Activated naive CD4-positive, alpha-beta T cell treated with Interleukin-2 at 50 U/mL for 16 hours (primary cell): ENCODE measurements at regions not wholly inside any gene's neighbourhood (a gene's known extent, or its start where the extent isn't known, plus 50 kb on each side); places are given as distances from the start of the nearest gene placed in this dataset.

Experiments used
- DNase-seq: peaks from one replicate; pipeline ENCODE4 v3.0.0-alpha.2; 2020

DNA sequence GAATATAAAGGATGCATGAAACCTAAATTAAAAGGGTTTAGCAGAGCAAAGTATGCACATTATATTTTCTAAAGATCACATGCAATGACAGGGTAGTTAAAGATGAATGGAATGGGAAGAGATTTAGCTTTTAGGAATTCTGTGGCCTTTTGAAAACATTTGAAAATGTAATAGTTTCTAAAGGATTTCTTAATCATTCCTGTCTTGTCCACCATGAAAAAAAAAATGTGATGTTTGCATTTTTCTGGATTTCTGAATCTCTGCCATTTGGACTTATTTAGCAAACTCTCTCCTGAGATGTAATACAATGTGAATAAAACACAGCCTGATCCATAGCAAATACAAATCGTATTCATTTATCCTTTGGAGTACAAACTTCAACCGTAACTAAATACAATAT lies 126.6 kb upstream of the RAB11FIP2 start:
- DNase-seq, result no peak

- DNase-seq, result no peak
Measured at GRCh38 chr10:118171861-118172260, 125.1 kb upstream of the RAB11FIP2 start.

- DNase-seq, result no peak
Measured at GRCh38 chr10:118167056-118167700, 120.4 kb upstream of the RAB11FIP2 start.

- DNase-seq, result no peak
Measured at GRCh38 chr10:118163217-118163616, 116.5 kb upstream of the RAB11FIP2 start.

DNA sequence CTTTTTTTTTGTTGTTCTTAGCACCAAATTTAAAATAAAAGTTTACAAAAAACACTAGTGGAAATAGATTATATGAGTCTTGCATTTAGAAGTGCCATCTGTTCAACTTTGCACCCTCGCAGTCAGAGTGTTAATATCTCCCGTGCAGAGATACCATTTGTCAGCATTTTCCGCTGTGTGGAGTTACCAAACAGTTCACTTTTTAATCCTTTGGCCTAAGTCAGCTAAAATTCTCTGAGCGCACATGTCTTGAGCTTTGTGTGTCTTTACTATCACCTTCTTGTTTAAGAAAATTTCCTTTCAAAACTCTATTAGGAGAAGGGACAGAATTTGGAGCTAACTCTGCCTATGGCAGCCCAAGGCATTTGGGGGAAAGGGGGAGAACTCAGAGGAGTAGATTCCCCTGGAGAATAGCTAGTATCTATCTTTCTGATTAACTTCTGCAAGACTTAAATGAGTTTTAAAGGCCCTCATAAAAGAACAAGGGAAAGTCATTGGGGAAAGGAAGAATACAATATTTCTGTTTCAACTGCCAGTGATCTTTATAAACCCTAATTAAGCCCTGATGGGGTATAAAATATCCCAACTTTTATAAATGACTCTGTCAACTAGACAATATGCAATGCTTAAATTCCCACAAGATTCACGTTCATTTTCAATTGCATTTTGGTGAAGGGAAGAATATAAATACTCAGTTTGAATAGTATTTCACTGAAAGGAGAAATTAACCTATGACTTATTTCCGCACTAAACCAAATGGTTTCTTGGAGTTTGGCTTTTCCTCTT lies 114.9 kb upstream of the RAB11FIP2 start:
- DNase-seq, result no peak

- no peak for DNase-seq
Measured at GRCh38 chr10:118153287-118153686, 106.5 kb upstream of the RAB11FIP2 start.

DNA sequence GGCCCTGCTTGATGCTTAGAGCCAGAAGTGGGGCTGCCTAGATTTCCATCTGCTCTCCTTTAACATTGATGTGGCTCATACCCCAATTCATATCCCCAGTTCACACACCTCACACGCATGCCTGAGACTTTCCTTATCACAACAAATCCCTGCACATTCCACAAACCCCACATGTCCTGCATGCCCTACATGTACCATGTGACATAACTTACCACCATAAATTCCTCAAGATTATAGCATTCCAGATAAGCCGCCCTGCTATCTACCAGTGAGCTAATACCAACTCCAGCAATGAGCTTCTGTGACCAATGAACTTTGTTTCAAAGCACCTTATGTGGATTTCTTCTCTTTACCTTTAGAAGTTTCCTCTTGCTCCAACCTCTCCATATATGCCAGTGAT lies 104.7 kb upstream of the RAB11FIP2 start:
- no peak for DNase-seq

DNA sequence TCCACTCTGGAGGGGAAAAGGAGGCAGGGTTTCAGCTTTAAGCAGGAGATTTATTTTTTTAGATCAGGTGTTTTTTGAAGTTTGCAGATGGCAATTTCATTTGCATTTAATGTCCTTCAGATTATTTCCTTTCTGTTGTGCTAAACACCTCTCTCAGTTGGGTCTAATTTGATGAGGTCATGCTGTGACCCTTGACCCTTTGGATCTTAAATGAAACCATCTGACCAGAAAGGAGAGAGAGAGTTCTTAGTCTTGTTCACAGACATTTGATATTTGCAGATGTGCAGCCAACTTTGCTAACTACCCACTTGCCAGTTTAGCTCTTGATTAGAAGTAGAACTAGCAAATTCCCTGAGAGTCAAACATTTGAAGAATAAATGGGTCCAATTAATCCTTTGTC lies 101.5 kb upstream of the RAB11FIP2 start:
- DNase-seq, result no peak

- DNase-seq, result no peak
Measured at GRCh38 chr10:118145256-118145655, 98.5 kb upstream of the RAB11FIP2 start.

- DNase-seq, result no peak
Measured at GRCh38 chr10:118141471-118141870, 94.7 kb upstream of the RAB11FIP2 start.

- DNase-seq, result no peak
Measured at GRCh38 chr10:118139321-118139720, 92.6 kb upstream of the RAB11FIP2 start.

- no peak for DNase-seq
Measured at GRCh38 chr10:118128675-118129074, 81.9 kb upstream of the RAB11FIP2 start.

GRCh38 chr10:118118716-118119115 lies 72.0 kb upstream of the RAB11FIP2 start:
- DNase-seq, result no peak

- DNase-seq, result no peak
Measured at GRCh38 chr10:118116715-118117449, 70.1 kb upstream of the RAB11FIP2 start.

DNA sequence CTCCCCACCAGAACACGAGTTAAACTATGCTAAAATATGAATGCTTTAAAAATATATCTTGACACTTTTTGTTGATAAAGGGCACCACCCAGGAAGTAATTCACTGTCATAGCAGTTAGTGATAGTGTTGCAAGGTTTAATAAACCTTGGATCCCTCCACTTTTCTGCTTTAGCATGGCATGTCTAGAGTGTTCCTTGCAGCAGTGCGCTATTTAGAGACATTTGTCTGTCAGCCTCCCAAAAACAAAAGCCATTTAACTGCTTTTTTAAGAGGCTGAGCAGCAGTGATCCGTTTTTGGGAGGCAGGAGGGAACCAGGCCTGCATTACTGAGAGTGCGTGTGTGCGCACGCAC lies 69.6 kb upstream of the RAB11FIP2 start:
- DNase-seq, result no peak

GRCh38 chr10:118115701-118116100 lies 69.0 kb upstream of the RAB11FIP2 start:
- DNase-seq, result no peak

- no peak for DNase-seq
Measured at GRCh38 chr10:118114992-118115391, 68.3 kb upstream of the RAB11FIP2 start.

DNA sequence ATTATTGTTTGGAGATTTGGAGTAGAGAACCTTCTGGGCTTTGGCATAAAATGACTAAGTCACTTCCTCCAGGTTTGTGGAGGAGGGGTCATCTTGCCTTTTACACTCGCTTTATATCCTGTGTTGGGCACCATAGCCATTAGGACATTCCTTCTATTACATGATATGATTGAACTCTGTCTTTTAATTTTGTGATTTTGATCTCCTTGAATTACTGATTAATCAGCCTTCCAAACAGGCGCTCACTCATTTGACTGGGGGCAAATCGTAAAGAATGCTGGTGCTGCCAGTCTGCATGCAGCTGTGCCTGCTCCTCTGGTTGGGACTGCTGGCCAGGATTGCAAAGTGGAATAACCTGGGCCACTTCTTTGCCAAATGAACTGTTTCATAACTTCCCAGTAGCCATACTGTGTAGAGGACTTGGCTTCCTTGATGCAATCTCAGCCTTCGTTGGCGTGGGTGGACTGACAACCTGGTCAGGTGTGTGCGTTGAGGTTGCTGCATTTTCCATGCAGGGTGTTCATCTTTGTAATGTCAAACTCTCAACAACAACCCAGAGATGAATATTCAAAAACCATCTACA lies 65.9 kb upstream of the RAB11FIP2 start:
- DNase-seq, result no peak

DNA sequence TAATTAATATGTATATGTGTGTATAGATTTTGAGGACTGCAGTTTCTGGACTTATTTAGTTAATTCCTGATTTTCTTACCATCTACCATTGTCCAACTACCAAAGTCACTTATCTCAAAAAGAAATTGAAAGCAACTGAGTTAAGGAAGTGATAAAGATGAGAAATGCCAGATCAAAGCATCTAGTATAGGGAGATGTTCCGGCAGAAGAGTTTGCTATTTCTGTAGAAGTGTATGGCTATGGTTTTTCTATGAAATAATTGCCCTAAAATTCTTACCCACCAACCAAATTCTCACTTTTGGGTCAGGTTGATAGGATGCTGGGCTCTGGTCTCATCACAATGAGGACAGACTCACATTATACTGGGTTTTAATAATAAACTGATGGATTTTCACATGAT lies 64.0 kb upstream of the RAB11FIP2 start:
- DNase-seq, result no peak

GRCh38 chr10:118108194-118109026 lies 61.7 kb upstream of the RAB11FIP2 start:
- DNase-seq, result no peak

DNA sequence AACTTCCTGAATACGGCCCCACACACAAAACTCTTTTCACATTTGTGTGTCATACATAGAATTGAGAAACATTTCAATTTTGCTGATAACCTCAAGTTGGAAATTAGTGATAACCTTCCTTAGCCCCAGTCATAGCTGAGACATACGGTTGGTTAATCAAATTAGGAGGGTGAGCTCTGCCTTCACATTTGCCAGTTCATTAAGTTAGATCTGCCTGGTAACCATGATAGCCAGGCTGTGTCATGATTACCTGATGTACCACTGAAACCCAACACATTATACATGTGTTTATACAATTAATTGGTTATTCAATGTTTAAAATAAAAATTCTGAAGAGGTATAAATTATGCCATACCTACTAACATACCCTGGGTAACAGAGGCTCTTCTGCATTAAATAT lies 60.8 kb upstream of the RAB11FIP2 start:
- no peak for DNase-seq

- DNase-seq, result no peak
Measured at GRCh38 chr10:118107040-118107439, 60.3 kb upstream of the RAB11FIP2 start.

DNA sequence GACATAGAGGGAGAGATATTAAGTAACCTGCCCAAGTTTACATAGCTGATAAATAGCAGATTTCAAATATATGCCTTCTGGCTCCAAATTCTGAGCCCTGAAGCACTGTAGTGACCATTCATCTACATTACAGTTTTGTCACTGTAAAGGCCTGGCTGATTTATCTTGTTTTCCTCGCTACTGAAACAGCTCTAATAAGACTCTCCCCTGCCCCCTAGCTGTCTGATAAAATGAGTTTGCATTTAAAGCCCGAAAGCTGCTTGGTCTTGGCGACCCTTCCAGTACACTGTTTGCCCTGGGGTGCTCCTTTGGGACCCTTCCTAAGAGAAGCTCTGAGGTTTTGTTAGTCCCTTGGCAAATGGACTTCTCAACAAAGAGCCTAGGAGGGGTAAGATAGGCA lies 59.7 kb upstream of the RAB11FIP2 start:
- DNase-seq, result no peak
